IMR-90 (cell line): ENCODE measurements at regions not wholly inside any gene's neighbourhood (a gene's known extent, or its start where the extent isn't known, plus 50 kb on each side); places are given as distances from the start of the nearest gene placed in this dataset.

Experiments used
- BHLHE40 ChIP-seq: fragments of 150-350 bp; IDR thresholded peaks from 2 replicates; pipeline ENCODE4 v1.6.1; 2016; ENCODE audit warnings: mild to moderate bottlenecking, low read depth, low read length
- CEBPB ChIP-seq: IDR thresholded peaks from 2 replicates; pipeline ENCODE4 v1.6.1; 2012; ENCODE audit warnings: low read depth, low read length, improper control_type of control experiment
- CHD1 ChIP-seq: IDR thresholded peaks from 2 replicates; pipeline ENCODE4 v1.6.1; 2012; ENCODE audit warnings: low read depth, low read length, improper control_type of control experiment
- FOS ChIP-seq: fragments of 150-350 bp; IDR thresholded peaks from 2 replicates; pipeline ENCODE4 v1.6.1; 2016; ENCODE audit warnings: low read depth, low read length
- MXI1 ChIP-seq: IDR thresholded peaks from 2 replicates; pipeline ENCODE4 v1.6.1; 2012; ENCODE audit warnings: low read depth, mild to moderate bottlenecking, low read length, moderate library complexity, borderline replicate concordance
- POLR2A ChIP-seq: IDR thresholded peaks from 2 replicates; pipeline ENCODE4 v1.6.1; 2012; ENCODE audit warnings: mild to moderate bottlenecking, low read depth, low read length
- RAD21 ChIP-seq: IDR thresholded peaks from 2 replicates; pipeline ENCODE4 v1.6.1; 2012; ENCODE audit warnings: low read length, improper control_type of control experiment
- RCOR1 ChIP-seq: IDR thresholded peaks from 2 replicates; pipeline ENCODE4 v1.6.1; 2012; ENCODE audit warnings: mild to moderate bottlenecking, low read length, improper control_type of control experiment; ENCODE audit not compliant: insufficient replicate concordance
- RFX5 ChIP-seq: IDR thresholded peaks from 2 replicates; pipeline ENCODE4 v1.8.0; 2012; ENCODE audit warnings: low read depth, mild to moderate bottlenecking, low read length, moderate library complexity
- SMC3 ChIP-seq: fragments of 150-350 bp; IDR thresholded peaks from 2 replicates; pipeline ENCODE4 v1.6.1; 2016; ENCODE audit warnings: low read depth, mild to moderate bottlenecking, antibody characterized with exemption, low read length, moderate library complexity
- TF ChIP-seq, protein P1 (sequence below): conservative IDR thresholded peaks from 2 replicates; pipeline ENCODE4 v1.5.1; 2012; ENCODE audit warnings: mild to moderate bottlenecking, low read depth, low read length, improper control_type of control experiment

DNA sequence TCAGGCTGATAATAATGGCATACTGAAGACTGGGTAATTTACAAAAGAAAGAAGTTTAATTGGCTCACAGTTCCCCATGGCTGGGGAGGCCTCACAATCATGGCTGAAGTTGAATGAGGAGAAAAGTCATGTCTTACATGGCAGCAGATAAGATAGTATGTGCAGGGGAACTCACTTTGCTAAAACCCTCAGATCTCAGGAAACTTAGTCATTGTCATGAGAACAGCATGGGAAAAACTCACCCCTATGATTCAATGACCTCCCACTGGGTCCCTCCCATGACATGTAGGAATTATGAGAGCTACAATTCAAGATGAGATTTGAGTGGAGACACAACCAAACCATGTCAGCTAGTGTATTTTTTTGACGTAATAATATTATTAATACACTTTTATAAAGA lies 149.8 kb upstream of the BOD1L1 start:
- TF ChIP-seq CEBPB (no peak), BHLHE40 (no peak), POLR2A (no peak), RAD21 (no peak), SMC3 (no peak), CHD1 (no peak), FOS (no peak), RCOR1 (no peak), RFX5 (no peak), MXI1 (no peak)
- TF ChIP-seq, protein P1, sequence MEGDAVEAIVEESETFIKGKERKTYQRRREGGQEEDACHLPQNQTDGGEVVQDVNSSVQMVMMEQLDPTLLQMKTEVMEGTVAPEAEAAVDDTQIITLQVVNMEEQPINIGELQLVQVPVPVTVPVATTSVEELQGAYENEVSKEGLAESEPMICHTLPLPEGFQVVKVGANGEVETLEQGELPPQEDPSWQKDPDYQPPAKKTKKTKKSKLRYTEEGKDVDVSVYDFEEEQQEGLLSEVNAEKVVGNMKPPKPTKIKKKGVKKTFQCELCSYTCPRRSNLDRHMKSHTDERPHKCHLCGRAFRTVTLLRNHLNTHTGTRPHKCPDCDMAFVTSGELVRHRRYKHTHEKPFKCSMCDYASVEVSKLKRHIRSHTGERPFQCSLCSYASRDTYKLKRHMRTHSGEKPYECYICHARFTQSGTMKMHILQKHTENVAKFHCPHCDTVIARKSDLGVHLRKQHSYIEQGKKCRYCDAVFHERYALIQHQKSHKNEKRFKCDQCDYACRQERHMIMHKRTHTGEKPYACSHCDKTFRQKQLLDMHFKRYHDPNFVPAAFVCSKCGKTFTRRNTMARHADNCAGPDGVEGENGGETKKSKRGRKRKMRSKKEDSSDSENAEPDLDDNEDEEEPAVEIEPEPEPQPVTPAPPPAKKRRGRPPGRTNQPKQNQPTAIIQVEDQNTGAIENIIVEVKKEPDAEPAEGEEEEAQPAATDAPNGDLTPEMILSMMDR = no peak
